H9 (cell line): ENCODE measurements at regions not wholly inside any gene's neighbourhood (a gene's known extent, or its start where the extent isn't known, plus 50 kb on each side); places are given as distances from the start of the nearest gene placed in this dataset.

Source experiments
- DNase-seq: peaks from one replicate; pipeline ENCODE4 v3.0.0-alpha.2; 2017
- H2AFZ ChIP-seq: one replicate; pipeline ENCODE4 v1.6.1; 2013; ENCODE audit warnings: mild to moderate bottlenecking, low read length, control low read depth, moderate library complexity
- H2AK5ac ChIP-seq: 2 replicates; pipeline ENCODE4 v1.6.1; 2013; ENCODE audit warnings: low read length, control low read depth, mixed read lengths; ENCODE audit not compliant: insufficient read length
- H2BK120ac ChIP-seq: one replicate; pipeline ENCODE4 v1.6.1; 2013; ENCODE audit warnings: low read depth, mild to moderate bottlenecking, low read length, control low read depth, inconsistent platforms; ENCODE audit not compliant: poor library complexity, severe bottlenecking
- H2BK12ac ChIP-seq: 2 replicates; pipeline ENCODE4 v1.6.1; 2013; ENCODE audit warnings: low read length, control low read depth, mixed read lengths, low read depth; ENCODE audit not compliant: insufficient read length
- H2BK15ac ChIP-seq: 2 replicates; pipeline ENCODE4 v1.6.1; 2013; ENCODE audit warnings: low read depth, low read length, control low read depth
- H2BK20ac ChIP-seq: one replicate; pipeline ENCODE4 v1.6.1; 2013; ENCODE audit warnings: low read depth, mild to moderate bottlenecking, low read length, control low read depth, inconsistent platforms; ENCODE audit not compliant: poor library complexity, severe bottlenecking
- H2BK5ac ChIP-seq: 2 replicates; pipeline ENCODE4 v1.6.1; 2013; ENCODE audit warnings: low read length, control low read depth, mixed read lengths; ENCODE audit not compliant: insufficient read length
- H3K14ac ChIP-seq: 2 replicates; pipeline ENCODE4 v1.6.1; 2013; ENCODE audit warnings: low read length, control low read depth; ENCODE audit not compliant: insufficient read depth
- H3K18ac ChIP-seq: 2 replicates; pipeline ENCODE4 v1.6.1; 2013; ENCODE audit warnings: low read depth, mild to moderate bottlenecking, mixed read lengths, low read length, control low read depth; ENCODE audit not compliant: insufficient read length
- H3K23ac ChIP-seq: 2 replicates; pipeline ENCODE4 v1.6.1; 2013; ENCODE audit warnings: low read length, control low read depth, mixed read lengths, low read depth; ENCODE audit not compliant: insufficient read length
- H3K23me2 ChIP-seq: 2 replicates; pipeline ENCODE4 v1.6.1; 2013; ENCODE audit warnings: low read depth, mild to moderate bottlenecking, mixed read lengths, low read length, control low read depth; ENCODE audit not compliant: insufficient read length, poor library complexity, severe bottlenecking
- H3K27ac ChIP-seq: 2 replicates; pipeline ENCODE4 v1.5.1; 2013; ENCODE audit warnings: low read length, control low read depth, mixed read lengths, low read depth; ENCODE audit not compliant: insufficient read length
- H3K27me3 ChIP-seq: 2 replicates; pipeline ENCODE4 v1.6.1; 2013; ENCODE audit warnings: low read length, control low read depth, inconsistent platforms; ENCODE audit not compliant: insufficient read depth
- H3K4ac ChIP-seq: 2 replicates; pipeline ENCODE4 v1.6.1; 2013; ENCODE audit warnings: low read depth, mild to moderate bottlenecking, control low read depth, inconsistent platforms, low read length, moderate library complexity
- H3K4me1 ChIP-seq: 2 replicates; pipeline ENCODE4 v1.6.1; 2013; ENCODE audit warnings: low read length, control low read depth, inconsistent platforms; ENCODE audit not compliant: insufficient read depth
- H3K4me2 ChIP-seq: 2 replicates; pipeline ENCODE4 v1.6.1; 2013; ENCODE audit warnings: low read length, control low read depth, mixed read lengths; ENCODE audit not compliant: insufficient read length, insufficient read depth
- H3K56ac ChIP-seq: 2 replicates; pipeline ENCODE4 v1.6.1; 2013; ENCODE audit warnings: low read depth, mild to moderate bottlenecking, mixed read lengths, low read length, control low read depth; ENCODE audit not compliant: insufficient read length
- H3K79me1 ChIP-seq: 2 replicates; pipeline ENCODE4 v1.6.1; 2013; ENCODE audit warnings: low read depth, mild to moderate bottlenecking, moderate library complexity, low read length, control low read depth, inconsistent platforms; ENCODE audit not compliant: insufficient read depth, poor library complexity, severe bottlenecking
- H3K79me2 ChIP-seq: 2 replicates; pipeline ENCODE4 v1.6.1; 2013; ENCODE audit warnings: low read length, control low read depth, inconsistent platforms; ENCODE audit not compliant: insufficient read depth
- H3K9ac ChIP-seq: 2 replicates; pipeline ENCODE4 v1.6.1; 2013; ENCODE audit warnings: low read length, control low read depth, mixed read lengths; ENCODE audit not compliant: insufficient read length; ENCODE audit errors: extremely low read depth
- H3K9me3 ChIP-seq: one replicate; pipeline ENCODE4 v1.6.1; 2013; ENCODE audit warnings: low read depth, low read length, inconsistent platforms; ENCODE audit not compliant: control insufficient read depth
- H3T11ph ChIP-seq: one replicate; pipeline ENCODE4 v1.6.1; 2013; ENCODE audit warnings: mild to moderate bottlenecking, low read length, control low read depth, inconsistent platforms
- H4K20me1 ChIP-seq: one replicate; pipeline ENCODE4 v1.6.1; 2013; ENCODE audit not compliant: control insufficient read depth, insufficient read length, insufficient read depth
- H4K5ac ChIP-seq: 2 replicates; pipeline ENCODE4 v1.6.1; 2013; ENCODE audit warnings: low read depth, mild to moderate bottlenecking, mixed read lengths, low read length, control low read depth; ENCODE audit not compliant: insufficient read length
- H4K8ac ChIP-seq: replicated peaks from 2 replicates; pipeline ENCODE4 v1.6.1; 2013; ENCODE audit warnings: low read length, control low read depth, mixed read lengths, low read depth; ENCODE audit not compliant: insufficient read length
- H4K91ac ChIP-seq: 2 replicates; pipeline ENCODE4 v1.6.1; 2013; ENCODE audit warnings: low read depth, mild to moderate bottlenecking, moderate library complexity, mixed read lengths, low read length, control low read depth; ENCODE audit not compliant: insufficient read length
- H3K27ac Mint-ChIP-seq, 3 experiments: 2 replicates in 2 of 3; 3 replicates in 1 of 3; pipeline ENCODE4 v1.8.0; 2020 to 2021; ENCODE audit warnings: mixed read lengths in 3 of 3, mild to moderate bottlenecking in 1 of 3, moderate library complexity in 1 of 3
- H3K27me3 Mint-ChIP-seq: 2 replicates; pipeline ENCODE4 v1.8.0; 2021; ENCODE audit warnings: low read depth, mild to moderate bottlenecking, moderate library complexity, mixed read lengths
- H3K36me3 Mint-ChIP-seq, 3 experiments: 2 replicates in 2 of 3; 3 replicates in 1 of 3; pipeline ENCODE4 v1.8.0; 2020 to 2021; ENCODE audit warnings: low read depth in 3 of 3, mixed read lengths in 3 of 3; ENCODE audit not compliant: insufficient read depth in 1 of 3
- H3K4me1 Mint-ChIP-seq, 2 experiments: 2 replicates each; pipeline ENCODE4 v1.8.0; 2020; ENCODE audit warnings: mixed read lengths in 2 of 2
- H3K4me3 Mint-ChIP-seq, 2 experiments: 2 replicates in 1 of 2; 3 replicates in 1 of 2; pipeline ENCODE4 v1.8.0; 2020 to 2021; ENCODE audit warnings: mild to moderate bottlenecking in 2 of 2, mixed read lengths in 2 of 2, moderate library complexity in 1 of 2
- H3K9me3 Mint-ChIP-seq, 2 experiments: 2 replicates in 1 of 2; 3 replicates in 1 of 2; pipeline ENCODE4 v1.8.0; 2020; ENCODE audit warnings: mild to moderate bottlenecking in 2 of 2, mixed read lengths in 2 of 2, moderate library complexity in 1 of 2
- WGBS: extraction: QIAGEN DNeasy Blood & Tissue Kit; methylation state at CpG from one replicate; pipeline ENCODE4 v1.1.7; 2013; ENCODE audit warnings: missing lambda C conversion rate, low lambda C conversion rate, mixed read lengths; ENCODE audit not compliant: insufficient read length; ENCODE audit errors: extremely low coverage; 5-methylcytosine and 5-hydroxymethylcytosine counted together
- TF ChIP-seq, protein P1 (sequence below): fragments of 200-600 bp; sonication (generic); conservative IDR thresholded peaks from 3 replicates; pipeline ENCODE4 v1.8.0; 2021; ENCODE audit warnings: antibody characterized with exemption, mild to moderate bottlenecking

DNA sequence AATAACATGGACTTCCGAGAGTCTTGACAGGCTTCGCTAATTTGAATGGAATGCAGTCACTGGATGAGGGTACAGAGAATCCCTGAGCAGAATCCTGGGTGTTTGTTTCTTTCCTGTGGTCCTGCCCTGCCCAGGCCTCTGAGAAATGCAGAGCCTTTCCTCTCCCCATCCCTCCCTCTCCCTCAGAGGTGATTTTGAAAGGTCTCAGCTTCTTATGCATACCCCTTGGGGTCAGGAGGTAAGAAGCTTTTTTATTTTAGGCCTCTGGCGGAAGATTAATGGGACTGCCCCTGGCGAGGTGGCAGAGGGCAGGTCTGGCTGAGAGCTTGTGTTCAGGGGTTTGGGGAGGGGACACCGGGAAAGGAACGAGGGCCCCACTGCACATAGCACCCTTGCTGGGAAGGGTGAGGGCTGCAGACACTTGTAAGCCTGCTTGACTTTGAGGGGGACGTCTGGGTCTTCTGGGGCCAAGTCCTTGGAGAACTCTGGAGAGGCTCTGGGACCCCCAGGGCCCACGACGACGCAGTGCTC, 116.5 kb upstream of the SLC45A1 start:
- no peaks in the 10 kb centered on the region for H3K79me1 ChIP-seq

More for the DNA sequence above, 116.5 kb upstream of the SLC45A1 start:
- Histone ChIP-seq H4K20me1 (no peaks in the 10 kb centered on the region), H3K18ac (no peak overlapping the region), H4K8ac (no peak overlapping the region), H3T11ph (no peak overlapping the region), H2BK20ac (no peak overlapping the region), H3K4ac (no peak overlapping the region), H4K5ac (no peak overlapping the region), H3K4me2 (no peak overlapping the region), H3K9me3 (no peaks in the 10 kb centered on the region), H3K14ac (no peak overlapping the region; the same call in 1 of the 2 replicates), H2BK15ac (no peak overlapping the region), H3K23ac (no peak overlapping the region), H3K27ac (no peak overlapping the region), H3K9ac (no peak overlapping the region), H3K27me3 (no peaks in the 10 kb centered on the region), H3K79me2 (no peaks in the 10 kb centered on the region), H4K91ac (no peak overlapping the region), H3K23me2 (no peaks in the 10 kb centered on the region), H2BK12ac (no peak overlapping the region), H2AK5ac (no peak overlapping the region), H2BK120ac (no peak overlapping the region), H3K56ac (no peak overlapping the region), H2AFZ (no peak overlapping the region), H3K4me1 (peaks cover 4% of the 10 kb centered on the region; the same call in 1 of the 2 replicates), H2BK5ac (no peak overlapping the region)
- Mint-ChIP-seq H3K4me3 (no peak overlapping the region), H3K27ac (peak overlapping the region; percentile 40 to 82 (median 62); a peak in 4 of 7 replicates), H3K4me1 (peaks cover 23 to 30% of the 10 kb centered on the region in 2 experiments), H3K9me3 (no peaks in the 10 kb centered on the region; a peak in 1 of 5 replicates), H3K27me3 (peaks cover 2% of the 10 kb centered on the region; the same call in 1 of the 2 replicates), H3K36me3 (no peaks in the 10 kb centered on the region)
- TF ChIP-seq, protein P1, sequence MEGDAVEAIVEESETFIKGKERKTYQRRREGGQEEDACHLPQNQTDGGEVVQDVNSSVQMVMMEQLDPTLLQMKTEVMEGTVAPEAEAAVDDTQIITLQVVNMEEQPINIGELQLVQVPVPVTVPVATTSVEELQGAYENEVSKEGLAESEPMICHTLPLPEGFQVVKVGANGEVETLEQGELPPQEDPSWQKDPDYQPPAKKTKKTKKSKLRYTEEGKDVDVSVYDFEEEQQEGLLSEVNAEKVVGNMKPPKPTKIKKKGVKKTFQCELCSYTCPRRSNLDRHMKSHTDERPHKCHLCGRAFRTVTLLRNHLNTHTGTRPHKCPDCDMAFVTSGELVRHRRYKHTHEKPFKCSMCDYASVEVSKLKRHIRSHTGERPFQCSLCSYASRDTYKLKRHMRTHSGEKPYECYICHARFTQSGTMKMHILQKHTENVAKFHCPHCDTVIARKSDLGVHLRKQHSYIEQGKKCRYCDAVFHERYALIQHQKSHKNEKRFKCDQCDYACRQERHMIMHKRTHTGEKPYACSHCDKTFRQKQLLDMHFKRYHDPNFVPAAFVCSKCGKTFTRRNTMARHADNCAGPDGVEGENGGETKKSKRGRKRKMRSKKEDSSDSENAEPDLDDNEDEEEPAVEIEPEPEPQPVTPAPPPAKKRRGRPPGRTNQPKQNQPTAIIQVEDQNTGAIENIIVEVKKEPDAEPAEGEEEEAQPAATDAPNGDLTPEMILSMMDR, result no peak
- no peak for DNase-seq
- no CpG with 5 or more reads among the region's 10 CpGs for WGBS
